HCT116 (cell line): ENCODE measurements at regions not wholly inside any gene's neighbourhood (a gene's known extent, or its start where the extent isn't known, plus 50 kb on each side); places are given as distances from the start of the nearest gene placed in this dataset.

Source experiments
- ATAC-seq: fragments of 200-7000 bp; cut with Tn5 transposase; 2 replicates; pipeline ENCODE4 v1.9.1; 2020; ENCODE audit warnings: mild to moderate bottlenecking, moderate library complexity
- BruUV-seq: library from RNA; stranded (reverse); fragments of 400-500 nt; replicated peaks from 2 replicates; lab custom pipeline; 2021; lab: Mats Ljungman, UMichigan
- CTCF ChIA-PET: fragments of 300-600 bp; sonication (Branson Sonifier 250); formaldehyde crosslinking; loops from one replicate; lab custom pipeline; 2021; ENCODE audit warnings: antibody characterized with exemption; lab: Charles Lee
- POLR2A ChIA-PET: fragments of 300-600, 350-600 bp; sonication (Branson Sonifier 250); formaldehyde crosslinking; loops from one replicate; lab custom pipeline; 2021; ENCODE audit warnings: antibody characterized with exemption; lab: Charles Lee
- RAD21 ChIA-PET, 2 experiments: fragments of 300-600 bp; sonication (Branson Sonifier 250); formaldehyde crosslinking; loops; one replicate each; lab custom pipeline; 2023; ENCODE audit warnings: low total read pairs in 2 of 2; ENCODE audit not compliant: uncharacterized antibody in 2 of 2, unreplicated experiment in 2 of 2, low non-redundant PET in 1 of 2; lab: Charles Lee
- DNase-seq: peaks from one replicate; pipeline ENCODE4 v3.0.0-alpha.2; 2010; ENCODE audit warnings: low read depth, low spot score
- H2AFZ ChIP-seq: fragments of 200-600 bp; shearing (Covaris generic), sonication (generic); 2 replicates; pipeline ENCODE4 v1.6.1; 2017; ENCODE audit warnings: low read depth, mixed run types, mixed read lengths, antibody characterized with exemption, low read length; ENCODE audit not compliant: poor library complexity, severe bottlenecking
- H3K27ac ChIP-seq: 2 replicates; pipeline ENCODE4 v1.5.1; 2012; ENCODE audit warnings: low read depth, low read length
- H3K27me3 ChIP-seq: fragments of 200-600 bp; sonication (generic); 2 replicates; pipeline ENCODE4 v1.6.1; 2016; ENCODE audit warnings: mixed run types, low read length, mixed read lengths; ENCODE audit not compliant: insufficient read depth
- H3K36me3 ChIP-seq, 2 experiments: fragments of 200-500 bp in 1 of 2; fragments of 200-600 bp in 1 of 2; sonication (Bioruptor generic) in 1 of 2; sonication (generic) in 1 of 2; 2 replicates each; pipeline versions ENCODE4 v1.5.1 to v1.6.1; 2014 to 2016; ENCODE audit warnings: low read length in 2 of 2, inconsistent platforms in 1 of 2, mixed read lengths in 1 of 2, mixed run types in 1 of 2; ENCODE audit not compliant: insufficient read depth in 2 of 2, control insufficient read depth in 1 of 2
- H3K4me1 ChIP-seq, 2 experiments: fragments of 200-600 bp in 1 of 2; sonication (generic) in 1 of 2; 2 replicates each; pipeline versions ENCODE4 v1.5.1 to v1.6.1; 2012 to 2017; ENCODE audit warnings: low read length in 2 of 2, inconsistent platforms in 1 of 2, mild to moderate bottlenecking in 1 of 2, mixed read lengths in 1 of 2, mixed run types in 1 of 2, moderate library complexity in 1 of 2; ENCODE audit not compliant: insufficient read depth in 2 of 2, control insufficient read depth in 1 of 2
- H3K4me2 ChIP-seq: fragments of 200-600 bp; sonication (generic); 2 replicates; pipeline ENCODE4 v1.6.1; 2017; ENCODE audit warnings: mixed run types, low read length, mixed read lengths
- H3K4me3 ChIP-seq, 2 experiments: fragments of 200-600 bp in 1 of 2; sonication (generic) in 1 of 2; replicated peaks in 1 of 2; 2 replicates each; pipeline ENCODE4 v1.5.1; 2011 to 2016; ENCODE audit warnings: low read length in 2 of 2, control low read depth in 1 of 2, low read depth in 1 of 2, mild to moderate bottlenecking in 1 of 2, mixed read lengths in 1 of 2, mixed run types in 1 of 2
- H3K79me2 ChIP-seq: fragments of 200-600 bp; sonication (generic); 2 replicates; pipeline ENCODE4 v1.6.1; 2017; ENCODE audit warnings: mild to moderate bottlenecking, mixed run types, low read length, moderate library complexity, mixed read lengths; ENCODE audit not compliant: insufficient read depth
- H3K9ac ChIP-seq: fragments of 200-600 bp; sonication (generic); 2 replicates; pipeline ENCODE4 v1.6.1; 2016; ENCODE audit warnings: low read length, mixed read lengths
- H3K9me2 ChIP-seq: fragments of 200-600 bp; sonication (generic), shearing (Covaris generic); 2 replicates; pipeline ENCODE4 v1.6.1; 2017; ENCODE audit warnings: mixed run types, mild to moderate bottlenecking, moderate library complexity; ENCODE audit not compliant: insufficient read depth
- H3K9me3 ChIP-seq, 2 experiments: fragments of 200-500 bp in 1 of 2; fragments of 200-600 bp in 1 of 2; sonication (Bioruptor generic) in 1 of 2; sonication (generic) in 1 of 2; 2 replicates each; pipeline ENCODE4 v1.6.1; 2014 to 2017; ENCODE audit warnings: low read length in 2 of 2, mixed read lengths in 2 of 2, inconsistent platforms in 1 of 2, low read depth in 1 of 2, mild to moderate bottlenecking in 1 of 2, mixed run types in 1 of 2, moderate library complexity in 1 of 2; ENCODE audit not compliant: control insufficient read depth in 1 of 2, insufficient read depth in 1 of 2
- H4K20me1 ChIP-seq: fragments of 200-600 bp; sonication (generic), shearing (Covaris generic); 2 replicates; pipeline ENCODE4 v1.6.1; 2017; ENCODE audit warnings: mixed run types, mild to moderate bottlenecking, moderate library complexity; ENCODE audit not compliant: insufficient read depth
- CTCF ChIP-seq, 3 experiments: fragments of 200-600 bp in 1 of 3; sonication (generic) in 1 of 3; IDR thresholded peaks in 2 of 3; conservative IDR thresholded peaks in 1 of 3; 2 replicates each; pipeline ENCODE4 v1.5.1; 2012 to 2017; ENCODE audit warnings: low read depth in 2 of 3, low read length in 2 of 3, antibody characterized with exemption in 1 of 3, borderline replicate concordance in 1 of 3, control low read depth in 1 of 3, mild to moderate bottlenecking in 1 of 3, mixed read lengths in 1 of 3, mixed run types in 1 of 3, moderate library complexity in 1 of 3; ENCODE audit not compliant: insufficient read depth in 1 of 3
- EGR1 ChIP-seq: IDR thresholded peaks from 2 replicates; pipeline ENCODE4 v1.6.1; 2012; ENCODE audit warnings: low read depth
- FOSL1 ChIP-seq: IDR thresholded peaks from 2 replicates; pipeline ENCODE4 v1.6.1; 2012; ENCODE audit warnings: low read depth
- JUND ChIP-seq: IDR thresholded peaks from 2 replicates; pipeline ENCODE4 v1.6.1; 2012
- POLR2A ChIP-seq: IDR thresholded peaks from 2 replicates; pipeline ENCODE4 v1.7.0; 2011; ENCODE audit warnings: borderline replicate concordance; ENCODE audit not compliant: insufficient read depth, insufficient read length; ENCODE audit errors: extremely low read depth
- RAD21 ChIP-seq: IDR thresholded peaks from 2 replicates; pipeline ENCODE4 v1.6.1; 2012; ENCODE audit warnings: low read depth, mild to moderate bottlenecking
- REST ChIP-seq: IDR thresholded peaks from 2 replicates; pipeline ENCODE4 v1.6.1; 2012; ENCODE audit warnings: low read depth
- SP1 ChIP-seq: IDR thresholded peaks from 2 replicates; pipeline ENCODE4 v1.6.1; 2012; ENCODE audit warnings: low read depth
- ZNF274 ChIP-seq: fragments of 200-500 bp; sonication (Bioruptor generic); IDR thresholded peaks from 2 replicates; pipeline ENCODE4 v1.6.1; 2014; ENCODE audit warnings: mild to moderate bottlenecking, low read depth, low read length, inconsistent platforms
- intact Hi-C: fragments of 100-400 bp; cut with micrococcal nuclease; formaldehyde crosslinking; loops from 2 replicates; pipeline ENCODE4 v1.10.0; 2022

- TF ChIP-seq CTCF (IDR thresholded peaks at IDR 0.05 in 2 of 3, conservative IDR thresholded peaks at IDR 0.05 in 1 of 3; ENCODE audit: borderline replicate concordance in 1 of 3, insufficient read depth in 1 of 3, low read depth in 2 of 3, low read length in 2 of 3) (no peak), SP1 (no peak), FOSL1 (no peak), RAD21 (no peak), JUND (no peak), REST (no peak), POLR2A (no peak), EGR1 (no peak)
Measured at GRCh38 chr20:22098511-22098910, 393.0 kb downstream of the PAX1 start (continued).

- no peak for TF ChIP-seq ZNF274
- TF ChIP-seq, all 23 proteins: peak for 0
- ATAC-seq, result no peak
- H3K4me2 ChIP-seq, result no peak overlapping the region
- H3K27me3 ChIP-seq, result no peaks in the 10 kb centered on the region
- no peaks in the 10 kb centered on the region for H4K20me1 ChIP-seq
- ChIA-PET POLR2A (no interaction called here), RAD21 (no interaction called here), CTCF (no interaction called here)
- no peaks in the 10 kb centered on the region for H3K36me3 ChIP-seq
- no peak for DNase-seq
- intact Hi-C loops, result no loop called here
- no peaks in the 10 kb centered on the region for H3K9me2 ChIP-seq
- H3K9me3 ChIP-seq, result peaks cover 0 to 16% of the 10 kb centered on the region in 2 experiments; a peak in 2 of 4 replicates
- H3K27ac ChIP-seq, result no peak overlapping the region
- H3K4me1 ChIP-seq, result no peaks in the 10 kb centered on the region
- no peak overlapping the region for H3K9ac ChIP-seq
- H3K79me2 ChIP-seq, result no peaks in the 10 kb centered on the region
- no TSS peak for BruUV-seq
- no peak overlapping the region for H3K4me3 ChIP-seq
- H2AFZ ChIP-seq, result no peak overlapping the region
Measured at GRCh38 chr20:22093122-22093521, 387.7 kb downstream of the PAX1 start.
